OCI-LY7 (cell line): ENCODE measurements at regions not wholly inside any gene's neighbourhood (a gene's known extent, or its start where the extent isn't known, plus 50 kb on each side); places are given as distances from the start of the nearest gene placed in this dataset.

ENCODE experiments used
- EZH2phosphoT487 ChIP-seq: fragments of 200-600 bp; sonication (generic); IDR thresholded peaks from 2 replicates; pipeline ENCODE4 v1.6.1; 2018; ENCODE audit warnings: low read depth, borderline replicate concordance, mild to moderate bottlenecking, mixed run types, antibody characterized with exemption, low read length, moderate library complexity, mixed read lengths
- TF ChIP-seq, protein P1 (sequence below): fragments of 200-600 bp; sonication (generic); conservative IDR thresholded peaks from 2 replicates; pipeline ENCODE4 v1.5.1; 2014; ENCODE audit warnings: mild to moderate bottlenecking, antibody characterized with exemption, low read length, moderate library complexity, mixed read lengths

DNA sequence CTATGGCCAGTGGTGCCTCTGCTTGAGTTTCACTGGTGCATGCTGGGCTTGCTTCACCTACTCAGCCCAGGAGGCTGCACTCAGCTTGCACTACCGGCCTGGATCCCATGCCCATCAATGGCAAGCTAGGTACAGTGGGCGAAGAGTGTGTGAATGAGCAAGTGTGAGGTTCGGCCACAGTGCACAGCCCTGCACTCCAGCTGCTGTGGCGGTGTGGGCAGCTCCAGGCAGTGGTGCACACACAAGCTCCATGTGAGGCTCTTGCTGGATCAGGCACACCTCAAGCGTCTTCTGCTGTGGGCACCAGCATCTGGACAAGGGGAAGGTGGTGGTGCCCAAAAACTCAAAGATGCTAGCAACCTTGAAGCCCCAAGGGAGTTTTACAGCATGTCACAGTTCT lies 820.9 kb upstream of the LCORL start:
- TF ChIP-seq, protein P1, sequence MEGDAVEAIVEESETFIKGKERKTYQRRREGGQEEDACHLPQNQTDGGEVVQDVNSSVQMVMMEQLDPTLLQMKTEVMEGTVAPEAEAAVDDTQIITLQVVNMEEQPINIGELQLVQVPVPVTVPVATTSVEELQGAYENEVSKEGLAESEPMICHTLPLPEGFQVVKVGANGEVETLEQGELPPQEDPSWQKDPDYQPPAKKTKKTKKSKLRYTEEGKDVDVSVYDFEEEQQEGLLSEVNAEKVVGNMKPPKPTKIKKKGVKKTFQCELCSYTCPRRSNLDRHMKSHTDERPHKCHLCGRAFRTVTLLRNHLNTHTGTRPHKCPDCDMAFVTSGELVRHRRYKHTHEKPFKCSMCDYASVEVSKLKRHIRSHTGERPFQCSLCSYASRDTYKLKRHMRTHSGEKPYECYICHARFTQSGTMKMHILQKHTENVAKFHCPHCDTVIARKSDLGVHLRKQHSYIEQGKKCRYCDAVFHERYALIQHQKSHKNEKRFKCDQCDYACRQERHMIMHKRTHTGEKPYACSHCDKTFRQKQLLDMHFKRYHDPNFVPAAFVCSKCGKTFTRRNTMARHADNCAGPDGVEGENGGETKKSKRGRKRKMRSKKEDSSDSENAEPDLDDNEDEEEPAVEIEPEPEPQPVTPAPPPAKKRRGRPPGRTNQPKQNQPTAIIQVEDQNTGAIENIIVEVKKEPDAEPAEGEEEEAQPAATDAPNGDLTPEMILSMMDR, result no peak
- TF ChIP-seq EZH2phosphoT487, result no peak
